ENCODE measurements at regions not wholly inside any gene's neighbourhood (a gene's known extent, or its start where the extent isn't known, plus 50 kb on each side); places are given as distances from the start of the nearest gene placed in this dataset.

- TF ChIP-seq CTCF (IDR thresholded peaks at IDR 0.05) (no peak), POLR2A (IDR thresholded peaks at IDR 0.05) (no peak)
Measured at GRCh38 chr6:156163311-156163710, 613.9 kb upstream of the ARID1B start.

Measured in body of pancreas (tissue), 4 donors.